Testis (tissue), 2 donors: ENCODE measurements at regions not wholly inside any gene's neighbourhood (a gene's known extent, or its start where the extent isn't known, plus 50 kb on each side); places are given as distances from the start of the nearest gene placed in this dataset.

Source experiments
- DNase-seq: peaks from one replicate; pipeline ENCODE4 v3.0.0-alpha.2; 2019
- H3K27ac ChIP-seq, 2 donors: fragments of 200-600 bp; sonication (generic); one replicate each; pipeline ENCODE4 v1.5.1; 2019
- H3K27me3 ChIP-seq: fragments of 200-600 bp; sonication (generic); one replicate; pipeline ENCODE4 v1.5.1; 2019
- H3K36me3 ChIP-seq: fragments of 200-600 bp; sonication (generic); one replicate; pipeline ENCODE4 v1.5.1; 2017; ENCODE audit warnings: low read depth; ENCODE audit errors: missing control alignments
- H3K4me1 ChIP-seq: fragments of 200-600 bp; sonication (generic); one replicate; pipeline ENCODE4 v1.5.1; 2019
- H3K4me3 ChIP-seq, 2 donors: fragments of 200-600 bp; sonication (generic); one replicate each; pipeline ENCODE4 v1.5.1; 2017 to 2019
- H3K9me3 ChIP-seq: fragments of 200-600 bp; sonication (generic); one replicate; pipeline ENCODE4 v1.5.1; 2017
- CTCF ChIP-seq, 3 experiments: fragments of 450-650 bp in 2 of 3; fragments of 200-600 bp in 1 of 3; sonication (generic) in 1 of 3; IDR thresholded peaks; one replicate each; pipeline ENCODE4 v1.5.1; 2016 to 2019; ENCODE audit warnings: antibody characterized with exemption in 3 of 3, mild to moderate bottlenecking in 2 of 3, moderate library complexity in 1 of 3
- POLR2A ChIP-seq: fragments of 450-650 bp; IDR thresholded peaks from one replicate; pipeline ENCODE4 v1.6.1; 2017; ENCODE audit warnings: antibody characterized with exemption, mild to moderate bottlenecking, moderate library complexity
- WGBS, 2 donors: methylation state at CpG; one replicate each; pipeline ENCODE4 v1.1.5; 2018; 5-methylcytosine and 5-hydroxymethylcytosine counted together
- intact Hi-C: fragments of 100-400 bp; cut with DNase I; formaldehyde crosslinking; loops from one replicate; pipeline ENCODE4 v1.15.1; 2023; ENCODE audit warnings: low total_unique reads

DNA sequence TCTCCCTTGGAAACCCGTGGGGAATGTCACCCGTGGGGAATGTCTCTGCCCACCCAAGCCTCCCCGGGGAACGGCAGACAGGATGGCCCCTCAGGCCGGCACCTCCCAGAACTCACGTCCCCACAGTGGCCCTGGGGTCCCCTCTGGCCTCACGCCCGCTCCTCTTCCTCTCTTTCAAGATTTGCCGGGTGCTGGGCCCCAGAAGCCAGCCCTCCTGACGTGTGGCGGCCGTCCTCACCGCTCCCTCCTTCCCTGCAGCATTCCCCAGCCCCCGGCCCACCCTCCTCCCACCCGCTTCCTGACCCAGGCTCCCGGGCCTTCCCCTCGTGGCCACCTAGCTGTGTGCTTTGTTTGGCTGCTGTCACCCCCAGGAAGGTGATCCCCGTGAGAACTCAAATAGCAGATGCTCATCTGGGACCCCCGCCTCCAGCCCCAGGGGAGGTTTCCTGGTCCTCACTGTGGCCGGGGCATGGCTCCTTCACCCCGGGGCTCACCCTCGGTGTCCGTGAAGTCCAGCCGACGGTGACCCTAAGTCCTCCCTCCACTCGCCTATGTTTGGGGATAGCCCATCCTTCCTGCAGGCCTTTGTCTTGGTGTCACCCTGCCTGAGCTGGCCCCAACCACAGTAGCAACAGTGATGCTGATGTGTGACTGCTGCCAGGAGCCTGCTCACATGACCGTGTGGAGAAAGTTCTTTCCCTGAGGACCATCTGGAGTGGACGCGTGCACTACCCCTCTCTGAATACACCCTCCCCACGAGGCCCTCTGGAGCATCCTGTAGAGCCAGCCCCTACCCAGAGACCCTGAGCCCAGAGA lies 163.3 kb upstream of the IER5L start:
- Histone ChIP-seq H3K4me1 (peaks cover 17% of the 10 kb centered on the region), H3K36me3 (no peaks in the 10 kb centered on the region), H3K27ac (no peak overlapping the region), H3K9me3 (no peaks in the 10 kb centered on the region), H3K27me3 (no peaks in the 10 kb centered on the region), H3K4me3 (no peak overlapping the region)
- intact Hi-C loops: no loop called here
- no peak for TF ChIP-seq CTCF (IDR thresholded peaks at IDR 0.05)
- TF ChIP-seq POLR2A: no peak
- no peak for DNase-seq
- 65 to 75% methylated on average over 21 to 30 of the region's 30 CpGs for WGBS, 2 donors

GRCh38 chr9:129340427-129341170 lies 162.5 kb upstream of the IER5L start:
- Histone ChIP-seq H3K27ac (no peak overlapping the region), H3K36me3 (no peaks in the 10 kb centered on the region), H3K9me3 (no peaks in the 10 kb centered on the region), H3K27me3 (no peaks in the 10 kb centered on the region), H3K4me1 (peaks cover 24% of the 10 kb centered on the region), H3K4me3 (no peak overlapping the region)
- WGBS, 2 donors: 53 to 66% methylated on average over 13 to 15 of the region's 15 CpGs
- TF ChIP-seq POLR2A: no peak
- TF ChIP-seq CTCF (IDR thresholded peaks at IDR 0.05): no peak
- no peak for DNase-seq
- intact Hi-C loops: no loop called here

- 65 to 86% methylated on average over 3 of the region's 3 CpGs for WGBS, 2 donors
- Histone ChIP-seq H3K4me1 (peaks cover 34% of the 10 kb centered on the region), H3K27me3 (no peaks in the 10 kb centered on the region), H3K36me3 (no peaks in the 10 kb centered on the region), H3K4me3 (no peak overlapping the region), H3K27ac (no peak overlapping the region), H3K9me3 (no peaks in the 10 kb centered on the region)
- TF ChIP-seq POLR2A (no peak), CTCF (IDR thresholded peaks at IDR 0.05) (no peak)
- no peak for DNase-seq
- intact Hi-C loops: no loop called here
These were observed 161.6 kb upstream of the IER5L start for GRCh38 chr9:129339539-129340157.

- Histone ChIP-seq H3K4me1 (peaks cover 42% of the 10 kb centered on the region), H3K4me3 (no peak overlapping the region), H3K9me3 (no peaks in the 10 kb centered on the region), H3K27me3 (no peaks in the 10 kb centered on the region), H3K27ac (no peak overlapping the region), H3K36me3 (no peaks in the 10 kb centered on the region)
- TF ChIP-seq POLR2A: no peak
- TF ChIP-seq CTCF (IDR thresholded peaks at IDR 0.05): no peak
- no peak for DNase-seq
- intact Hi-C loops: no loop called here
- WGBS, 2 donors: 47 to 49% methylated on average over 18 to 19 of the region's 19 CpGs
These were observed 160.8 kb upstream of the IER5L start for GRCh38 chr9:129338724-129339430.
